ENCODE measurements at regions not wholly inside any gene's neighbourhood (a gene's known extent, or its start where the extent isn't known, plus 50 kb on each side); places are given as distances from the start of the nearest gene placed in this dataset.

DNA sequence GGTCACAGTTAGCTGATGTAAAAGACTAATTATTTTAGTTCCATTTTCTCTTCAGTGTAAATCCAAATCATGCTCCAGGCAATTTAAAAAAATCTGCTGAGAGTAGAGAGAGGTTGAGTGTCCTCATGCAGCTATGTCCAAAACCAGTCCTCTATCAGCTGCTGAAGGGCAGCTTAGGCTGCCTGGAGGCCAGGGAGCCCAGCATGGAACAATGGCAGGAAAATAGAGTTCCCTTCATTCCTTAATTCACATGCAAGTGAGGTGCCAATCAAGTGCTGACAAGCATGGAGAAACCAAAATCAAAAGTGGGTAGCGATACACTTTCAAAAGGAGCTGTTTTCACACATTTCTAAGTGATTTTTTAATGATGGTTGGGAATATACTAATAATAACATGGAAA is 78.3 kb upstream of the POU5F2 start:
- no peak for TF ChIP-seq JUNB (IDR thresholded peaks at IDR 0.05; ENCODE audit: unreplicated experiment)
- TF ChIP-seq, protein P1, sequence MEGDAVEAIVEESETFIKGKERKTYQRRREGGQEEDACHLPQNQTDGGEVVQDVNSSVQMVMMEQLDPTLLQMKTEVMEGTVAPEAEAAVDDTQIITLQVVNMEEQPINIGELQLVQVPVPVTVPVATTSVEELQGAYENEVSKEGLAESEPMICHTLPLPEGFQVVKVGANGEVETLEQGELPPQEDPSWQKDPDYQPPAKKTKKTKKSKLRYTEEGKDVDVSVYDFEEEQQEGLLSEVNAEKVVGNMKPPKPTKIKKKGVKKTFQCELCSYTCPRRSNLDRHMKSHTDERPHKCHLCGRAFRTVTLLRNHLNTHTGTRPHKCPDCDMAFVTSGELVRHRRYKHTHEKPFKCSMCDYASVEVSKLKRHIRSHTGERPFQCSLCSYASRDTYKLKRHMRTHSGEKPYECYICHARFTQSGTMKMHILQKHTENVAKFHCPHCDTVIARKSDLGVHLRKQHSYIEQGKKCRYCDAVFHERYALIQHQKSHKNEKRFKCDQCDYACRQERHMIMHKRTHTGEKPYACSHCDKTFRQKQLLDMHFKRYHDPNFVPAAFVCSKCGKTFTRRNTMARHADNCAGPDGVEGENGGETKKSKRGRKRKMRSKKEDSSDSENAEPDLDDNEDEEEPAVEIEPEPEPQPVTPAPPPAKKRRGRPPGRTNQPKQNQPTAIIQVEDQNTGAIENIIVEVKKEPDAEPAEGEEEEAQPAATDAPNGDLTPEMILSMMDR (conservative IDR thresholded peaks at IDR 0.05; ENCODE audit: low read depth in 2 of 2): no peak
- no peak for TF ChIP-seq POLR2AphosphoS5 (IDR thresholded peaks at IDR 0.05; ENCODE audit: low read depth)
- TF ChIP-seq, protein P2, sequence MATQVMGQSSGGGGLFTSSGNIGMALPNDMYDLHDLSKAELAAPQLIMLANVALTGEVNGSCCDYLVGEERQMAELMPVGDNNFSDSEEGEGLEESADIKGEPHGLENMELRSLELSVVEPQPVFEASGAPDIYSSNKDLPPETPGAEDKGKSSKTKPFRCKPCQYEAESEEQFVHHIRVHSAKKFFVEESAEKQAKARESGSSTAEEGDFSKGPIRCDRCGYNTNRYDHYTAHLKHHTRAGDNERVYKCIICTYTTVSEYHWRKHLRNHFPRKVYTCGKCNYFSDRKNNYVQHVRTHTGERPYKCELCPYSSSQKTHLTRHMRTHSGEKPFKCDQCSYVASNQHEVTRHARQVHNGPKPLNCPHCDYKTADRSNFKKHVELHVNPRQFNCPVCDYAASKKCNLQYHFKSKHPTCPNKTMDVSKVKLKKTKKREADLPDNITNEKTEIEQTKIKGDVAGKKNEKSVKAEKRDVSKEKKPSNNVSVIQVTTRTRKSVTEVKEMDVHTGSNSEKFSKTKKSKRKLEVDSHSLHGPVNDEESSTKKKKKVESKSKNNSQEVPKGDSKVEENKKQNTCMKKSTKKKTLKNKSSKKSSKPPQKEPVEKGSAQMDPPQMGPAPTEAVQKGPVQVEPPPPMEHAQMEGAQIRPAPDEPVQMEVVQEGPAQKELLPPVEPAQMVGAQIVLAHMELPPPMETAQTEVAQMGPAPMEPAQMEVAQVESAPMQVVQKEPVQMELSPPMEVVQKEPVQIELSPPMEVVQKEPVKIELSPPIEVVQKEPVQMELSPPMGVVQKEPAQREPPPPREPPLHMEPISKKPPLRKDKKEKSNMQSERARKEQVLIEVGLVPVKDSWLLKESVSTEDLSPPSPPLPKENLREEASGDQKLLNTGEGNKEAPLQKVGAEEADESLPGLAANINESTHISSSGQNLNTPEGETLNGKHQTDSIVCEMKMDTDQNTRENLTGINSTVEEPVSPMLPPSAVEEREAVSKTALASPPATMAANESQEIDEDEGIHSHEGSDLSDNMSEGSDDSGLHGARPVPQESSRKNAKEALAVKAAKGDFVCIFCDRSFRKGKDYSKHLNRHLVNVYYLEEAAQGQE (IDR thresholded peaks at IDR 0.05; ENCODE audit: unreplicated experiment): no peak
- no peak for TF ChIP-seq EZH2 (IDR thresholded peaks at IDR 0.05; ENCODE audit: low read depth, unreplicated experiment)
- no peak for TF ChIP-seq EZH2phosphoT487 (IDR thresholded peaks at IDR 0.05; ENCODE audit: unreplicated experiment)
- TF ChIP-seq CREB1 (CRISPR knock-in tag; IDR thresholded peaks at IDR 0.05; ENCODE audit: low read depth): no peak
- TF ChIP-seq, protein P3, sequence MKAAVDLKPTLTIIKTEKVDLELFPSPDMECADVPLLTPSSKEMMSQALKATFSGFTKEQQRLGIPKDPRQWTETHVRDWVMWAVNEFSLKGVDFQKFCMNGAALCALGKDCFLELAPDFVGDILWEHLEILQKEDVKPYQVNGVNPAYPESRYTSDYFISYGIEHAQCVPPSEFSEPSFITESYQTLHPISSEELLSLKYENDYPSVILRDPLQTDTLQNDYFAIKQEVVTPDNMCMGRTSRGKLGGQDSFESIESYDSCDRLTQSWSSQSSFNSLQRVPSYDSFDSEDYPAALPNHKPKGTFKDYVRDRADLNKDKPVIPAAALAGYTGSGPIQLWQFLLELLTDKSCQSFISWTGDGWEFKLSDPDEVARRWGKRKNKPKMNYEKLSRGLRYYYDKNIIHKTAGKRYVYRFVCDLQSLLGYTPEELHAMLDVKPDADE (IDR thresholded peaks at IDR 0.05): no peak
